ENCODE measurements at regions not wholly inside any gene's neighbourhood (a gene's known extent, or its start where the extent isn't known, plus 50 kb on each side); places are given as distances from the start of the nearest gene placed in this dataset.

DNA sequence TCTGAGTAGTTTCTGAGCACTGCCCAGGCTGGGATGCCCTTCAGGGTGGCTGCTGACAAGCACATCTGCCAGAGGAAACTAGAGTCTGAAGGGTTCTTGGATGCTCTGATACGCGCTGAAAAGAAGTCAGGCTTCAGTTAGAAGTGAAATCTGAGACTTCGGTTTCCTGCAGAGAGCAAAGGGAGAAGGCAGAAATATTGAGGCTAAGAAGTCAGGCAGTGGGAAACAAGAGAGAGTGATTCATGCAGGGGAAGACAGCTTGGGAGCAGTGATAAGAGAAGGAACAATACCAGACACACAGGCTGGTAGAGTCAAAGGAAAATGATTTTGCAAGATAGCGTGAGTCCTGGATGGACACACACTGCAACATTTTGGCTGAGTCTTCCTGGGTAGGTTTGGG is 51.0 kb upstream of the BOD1L2 start:
- TF ChIP-seq POLR2AphosphoS5 (IDR thresholded peaks at IDR 0.05; ENCODE audit: low read depth, low read length) (no peak), POLR2A (IDR thresholded peaks at IDR 0.05; ENCODE audit: low read depth, low read length) (no peak), TAF1 (IDR thresholded peaks at IDR 0.05; ENCODE audit: borderline replicate concordance, low read depth, low read length) (no peak)
